SK-N-SH treated with all-trans-retinoic acid at 6 μM for 48 hours (cell line): ENCODE measurements at regions not wholly inside any gene's neighbourhood (a gene's known extent, or its start where the extent isn't known, plus 50 kb on each side); places are given as distances from the start of the nearest gene placed in this dataset.

Source experiments
- ATAC-seq: fragments of 200-7000 bp; cut with Tn5 transposase; 3 replicates; pipeline ENCODE4 v1.9.1; 2020; ENCODE audit warnings: mild to moderate bottlenecking, moderate library complexity
- ARNTL ChIP-seq: fragments of 450-650 bp; formaldehyde crosslinking; IDR thresholded peaks from 2 replicates; pipeline ENCODE4 v1.5.0; 2020; ENCODE audit warnings: low read depth, mild to moderate bottlenecking, moderate library complexity, borderline replicate concordance
- CREB5 ChIP-seq: fragments of 250-450 bp; sonication (Bioruptor Pico); IDR thresholded peaks from 2 replicates; pipeline ENCODE4 v1.5.1; 2020; ENCODE audit warnings: low read depth, mild to moderate bottlenecking, moderate library complexity
- CSDC2 ChIP-seq: fragments of 250-450 bp; sonication (Bioruptor Pico); IDR thresholded peaks from 2 replicates; pipeline ENCODE4 v1.5.0; 2020; ENCODE audit warnings: mild to moderate bottlenecking, moderate library complexity
- CSRNP3 ChIP-seq: fragments of 250-450 bp; sonication (Bioruptor Pico); IDR thresholded peaks from 2 replicates; pipeline ENCODE4 v1.5.1; 2021; ENCODE audit warnings: mild to moderate bottlenecking, moderate library complexity
- GLIS3 ChIP-seq: fragments of 250-450 bp; sonication (Bioruptor Pico); IDR thresholded peaks from 2 replicates; pipeline ENCODE4 v1.5.0; 2020; ENCODE audit warnings: mild to moderate bottlenecking, moderate library complexity
- ISL1 ChIP-seq: fragments of 250-450 bp; sonication (Bioruptor Pico); IDR thresholded peaks from 2 replicates; pipeline ENCODE4 v2.1.2; 2022; ENCODE audit warnings: mild to moderate bottlenecking, moderate library complexity
- OSR1 ChIP-seq: fragments of 250-450 bp; sonication (Bioruptor Pico); IDR thresholded peaks from 2 replicates; pipeline ENCODE4 v1.8.0; 2022; ENCODE audit warnings: moderate library complexity, mild to moderate bottlenecking, inconsistent platforms
- PATZ1 ChIP-seq: fragments of 250-450 bp; sonication (Bioruptor Pico); IDR thresholded peaks from 2 replicates; pipeline ENCODE4 v1.8.0; 2020; ENCODE audit warnings: mild to moderate bottlenecking, moderate library complexity, borderline replicate concordance
- POU6F1 ChIP-seq: fragments of 250-450 bp; sonication (Bioruptor Pico); IDR thresholded peaks from 2 replicates; pipeline ENCODE4 v1.8.0; 2021; ENCODE audit warnings: low read depth, mild to moderate bottlenecking, moderate library complexity, borderline replicate concordance
- SNAI2 ChIP-seq: fragments of 250-450 bp; sonication (Bioruptor Pico); IDR thresholded peaks from 2 replicates; pipeline ENCODE4 v1.5.0; 2020; ENCODE audit warnings: mild to moderate bottlenecking, moderate library complexity
- TCF4 ChIP-seq: fragments of 250-450 bp; sonication (Bioruptor Pico); IDR thresholded peaks from 2 replicates; pipeline ENCODE4 v1.8.0; 2021; ENCODE audit warnings: mild to moderate bottlenecking, moderate library complexity, borderline replicate concordance
- TOX ChIP-seq: fragments of 250-450 bp; sonication (Bioruptor Pico); IDR thresholded peaks from 2 replicates; pipeline ENCODE4 v1.8.0; 2021; ENCODE audit warnings: mild to moderate bottlenecking, moderate library complexity, borderline replicate concordance
- TSHZ2 ChIP-seq: fragments of 250-450 bp; sonication (Bioruptor Pico); IDR thresholded peaks from 2 replicates; pipeline ENCODE4 v1.5.0; 2020; ENCODE audit warnings: mild to moderate bottlenecking, moderate library complexity
- ZC3H10 ChIP-seq: fragments of 250-450 bp; sonication (Bioruptor Pico); IDR thresholded peaks from 2 replicates; pipeline ENCODE4 v1.5.1; 2021; ENCODE audit warnings: mild to moderate bottlenecking, moderate library complexity
- ZFP3 ChIP-seq: fragments of 250-450 bp; sonication (Bioruptor Pico); IDR thresholded peaks from 2 replicates; pipeline ENCODE4 v1.5.0; 2020; ENCODE audit warnings: mild to moderate bottlenecking, moderate library complexity
- ZNF565 ChIP-seq: fragments of 450-650 bp; formaldehyde crosslinking; conservative IDR thresholded peaks from 2 replicates; pipeline ENCODE4 v1.5.0; 2020; ENCODE audit warnings: low read depth, mild to moderate bottlenecking, moderate library complexity
- ZNF8 ChIP-seq: fragments of 450-650 bp; formaldehyde crosslinking; IDR thresholded peaks from 2 replicates; pipeline ENCODE4 v1.5.0; 2020; ENCODE audit warnings: mild to moderate bottlenecking, moderate library complexity

GRCh38 chr6:9520417-9521151 is 894.3 kb downstream of the TFAP2A start:
- ATAC-seq, result peak; percentile 74
- TF ChIP-seq TOX (CRISPR knock-in tag), result peak; percentile 63; the same call in 1 of the 2 replicates
- TF ChIP-seq GLIS3 (CRISPR knock-in tag), result no peak
- TF ChIP-seq ZFP3 (CRISPR knock-in tag), result no peak
- peak; percentile 69; the same call in 1 of the 2 replicates for TF ChIP-seq PATZ1 (CRISPR knock-in tag)
- peak; percentile 71 for TF ChIP-seq ISL1
- peak; percentile 73; the same call in 1 of the 2 replicates for TF ChIP-seq ZC3H10
- TF ChIP-seq ARNTL (CRISPR knock-in tag), result no peak

GRCh38 chr6:9518431-9518830 is 896.4 kb downstream of the TFAP2A start:
- TF ChIP-seq OSR1, result no peak
- TF ChIP-seq ARNTL (CRISPR knock-in tag), result no peak
- no peak for TF ChIP-seq ZNF565 (CRISPR knock-in tag)
- no peak for TF ChIP-seq CSRNP3 (CRISPR knock-in tag)
- TF ChIP-seq POU6F1 (CRISPR knock-in tag), result no peak
- no peak for TF ChIP-seq TCF4
- TF ChIP-seq CREB5 (CRISPR knock-in tag), result no peak
- no peak for ATAC-seq

GRCh38 chr6:9517806-9518205 is 897.1 kb downstream of the TFAP2A start:
- TF ChIP-seq OSR1, result no peak
- no peak for TF ChIP-seq TSHZ2 (CRISPR knock-in tag)
- TF ChIP-seq CSDC2 (CRISPR knock-in tag), result no peak
- no peak for TF ChIP-seq POU6F1 (CRISPR knock-in tag)
- TF ChIP-seq CREB5 (CRISPR knock-in tag), result no peak
- no peak for TF ChIP-seq SNAI2 (CRISPR knock-in tag)
- TF ChIP-seq ARNTL (CRISPR knock-in tag), result no peak
- no peak for TF ChIP-seq ZFP3 (CRISPR knock-in tag)
- TF ChIP-seq ZNF8 (CRISPR knock-in tag), result no peak
- TF ChIP-seq, all 23 proteins: peak for 0
- ATAC-seq, result no peak
